OCI-LY1 (cell line): ENCODE measurements at regions not wholly inside any gene's neighbourhood (a gene's known extent, or its start where the extent isn't known, plus 50 kb on each side); places are given as distances from the start of the nearest gene placed in this dataset.

Experiments
- H2AFZ ChIP-seq: fragments of 200-600 bp; sonication (generic), shearing (Covaris generic); 2 replicates; pipeline ENCODE4 v1.6.0; 2014; ENCODE audit warnings: antibody characterized with exemption, mild to moderate bottlenecking, low read length
- H3F3A ChIP-seq: fragments of 200-600 bp; sonication (generic), shearing (Covaris generic); 2 replicates; pipeline ENCODE4 v1.6.0; 2014; ENCODE audit warnings: mild to moderate bottlenecking, antibody characterized with exemption, low read length, moderate library complexity; ENCODE audit not compliant: insufficient read depth
- H3K27ac ChIP-seq: fragments of 200-600 bp; sonication (generic); 2 replicates; pipeline ENCODE4 v1.5.1; 2014; ENCODE audit warnings: low read length, mixed run types, mild to moderate bottlenecking, low read depth; ENCODE audit not compliant: poor library complexity, severe bottlenecking
- H3K27me3 ChIP-seq: fragments of 200-600 bp; sonication (generic); 2 replicates; pipeline ENCODE4 v1.6.0; 2014; ENCODE audit warnings: antibody characterized with exemption, mild to moderate bottlenecking, low read length, moderate library complexity; ENCODE audit not compliant: insufficient read depth
- H3K36me3 ChIP-seq: fragments of 200-600 bp; sonication (generic); 2 replicates; pipeline ENCODE4 v1.6.1; 2014; ENCODE audit warnings: mild to moderate bottlenecking, antibody characterized with exemption, low read length, moderate library complexity, mixed read lengths; ENCODE audit not compliant: insufficient read depth
- H3K4me1 ChIP-seq: fragments of 200-600 bp; sonication (generic); 2 replicates; pipeline ENCODE4 v1.5.1; 2014; ENCODE audit warnings: mild to moderate bottlenecking, low read length, moderate library complexity; ENCODE audit not compliant: insufficient read depth, severe bottlenecking
- H3K4me2 ChIP-seq: fragments of 200-600 bp; sonication (generic), shearing (Covaris generic); 2 replicates; pipeline ENCODE4 v1.6.1; 2014; ENCODE audit warnings: low read length
- H3K4me3 ChIP-seq: fragments of 200-600 bp; sonication (generic); 2 replicates; pipeline ENCODE4 v1.5.1; 2014; ENCODE audit warnings: low read length, low read depth, mild to moderate bottlenecking, mixed read lengths; ENCODE audit not compliant: poor library complexity, severe bottlenecking
- H3K79me2 ChIP-seq: fragments of 200-600 bp; shearing (Covaris generic); 2 replicates; pipeline ENCODE4 v1.6.1; 2016; ENCODE audit warnings: mixed run types, low read length, mixed read lengths; ENCODE audit not compliant: insufficient read depth
- H3K9ac ChIP-seq: fragments of 200-600 bp; sonication (generic), shearing (Covaris generic); 2 replicates; pipeline ENCODE4 v1.6.1; 2014; ENCODE audit warnings: mild to moderate bottlenecking, low read length, mixed read lengths
- H3K9me2 ChIP-seq: fragments of 200-600 bp; sonication (generic), shearing (Covaris generic); 2 replicates; pipeline ENCODE4 v1.6.1; 2014; ENCODE audit warnings: low read depth, mild to moderate bottlenecking, low read length, mixed read lengths
- H3K9me3 ChIP-seq: fragments of 200-600 bp; shearing (Covaris generic); 2 replicates; pipeline ENCODE4 v1.6.1; 2014; ENCODE audit warnings: low read length, mixed read lengths
- H4K20me1 ChIP-seq: fragments of 200-600 bp; sonication (generic), shearing (Covaris generic); 2 replicates; pipeline ENCODE4 v1.6.0; 2016; ENCODE audit warnings: mild to moderate bottlenecking, low read length; ENCODE audit not compliant: insufficient read depth
- EZH2 ChIP-seq: fragments of 200-600 bp; sonication (generic), shearing (Covaris generic); IDR thresholded peaks from 2 replicates; pipeline ENCODE4 v1.8.0; 2017; ENCODE audit warnings: borderline replicate concordance, mixed run types, mild to moderate bottlenecking, antibody characterized with exemption, low read length, moderate library complexity, mixed read lengths
- TF ChIP-seq, protein P1 (sequence below): fragments of 200-600 bp; sonication (generic), shearing (Covaris generic); IDR thresholded peaks from 2 replicates; pipeline ENCODE4 v1.5.1; 2017; ENCODE audit warnings: mild to moderate bottlenecking, antibody characterized with exemption, low read length, moderate library complexity, mixed read lengths

GRCh38 chr15:70276401-70276800 is 178.7 kb upstream of the TLE3 start:
- Histone ChIP-seq H3K9ac (no peak overlapping the region), H3K9me3 (no peaks in the 10 kb centered on the region), H3K36me3 (no peaks in the 10 kb centered on the region), H3K4me1 (peaks cover 3% of the 10 kb centered on the region), H3K4me2 (no peak overlapping the region), H4K20me1 (no peaks in the 10 kb centered on the region), H3K4me3 (no peak overlapping the region), H2AFZ (no peak overlapping the region), H3F3A (no peaks in the 10 kb centered on the region), H3K27me3 (no peaks in the 10 kb centered on the region), H3K79me2 (no peaks in the 10 kb centered on the region), H3K9me2 (no peaks in the 10 kb centered on the region), H3K27ac (no peak overlapping the region)
- no peak for TF ChIP-seq EZH2
- TF ChIP-seq, protein P1, sequence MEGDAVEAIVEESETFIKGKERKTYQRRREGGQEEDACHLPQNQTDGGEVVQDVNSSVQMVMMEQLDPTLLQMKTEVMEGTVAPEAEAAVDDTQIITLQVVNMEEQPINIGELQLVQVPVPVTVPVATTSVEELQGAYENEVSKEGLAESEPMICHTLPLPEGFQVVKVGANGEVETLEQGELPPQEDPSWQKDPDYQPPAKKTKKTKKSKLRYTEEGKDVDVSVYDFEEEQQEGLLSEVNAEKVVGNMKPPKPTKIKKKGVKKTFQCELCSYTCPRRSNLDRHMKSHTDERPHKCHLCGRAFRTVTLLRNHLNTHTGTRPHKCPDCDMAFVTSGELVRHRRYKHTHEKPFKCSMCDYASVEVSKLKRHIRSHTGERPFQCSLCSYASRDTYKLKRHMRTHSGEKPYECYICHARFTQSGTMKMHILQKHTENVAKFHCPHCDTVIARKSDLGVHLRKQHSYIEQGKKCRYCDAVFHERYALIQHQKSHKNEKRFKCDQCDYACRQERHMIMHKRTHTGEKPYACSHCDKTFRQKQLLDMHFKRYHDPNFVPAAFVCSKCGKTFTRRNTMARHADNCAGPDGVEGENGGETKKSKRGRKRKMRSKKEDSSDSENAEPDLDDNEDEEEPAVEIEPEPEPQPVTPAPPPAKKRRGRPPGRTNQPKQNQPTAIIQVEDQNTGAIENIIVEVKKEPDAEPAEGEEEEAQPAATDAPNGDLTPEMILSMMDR, result no peak

DNA sequence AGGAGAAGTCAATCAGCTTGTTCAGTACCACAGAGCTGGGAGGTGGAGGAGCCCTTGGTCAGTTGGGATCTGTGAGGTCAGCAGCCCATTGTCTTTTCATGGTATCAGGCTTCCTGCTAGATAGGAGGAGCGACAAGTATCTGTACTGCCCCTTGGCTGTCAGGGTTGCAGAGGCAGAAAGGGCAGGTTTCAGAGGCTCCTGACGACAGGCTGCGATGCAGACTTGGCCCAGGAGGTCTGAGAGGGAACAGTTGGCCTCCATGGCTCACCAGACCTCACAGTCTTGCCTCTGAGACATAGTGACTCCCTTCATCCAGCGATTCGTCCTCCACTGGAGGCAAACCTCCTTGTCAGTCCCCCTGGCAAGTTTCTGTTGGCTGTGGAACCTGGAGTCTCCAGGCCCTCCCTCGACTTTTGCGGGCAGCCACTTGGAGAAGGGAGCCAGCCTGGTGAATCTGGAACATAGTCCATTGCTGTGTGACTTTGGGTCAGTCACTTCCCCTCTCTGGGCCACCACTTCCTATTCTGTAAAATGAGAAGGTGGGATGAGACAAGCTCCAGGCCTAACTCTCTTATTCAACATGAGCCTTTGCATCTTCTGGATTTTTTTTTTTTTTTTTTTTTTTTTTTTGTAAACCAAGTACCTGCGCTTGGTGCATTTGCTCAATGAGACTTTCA is 177.9 kb upstream of the TLE3 start:
- Histone ChIP-seq H3K4me1 (no peaks in the 10 kb centered on the region), H3K27me3 (no peaks in the 10 kb centered on the region), H3K9ac (no peak overlapping the region), H3K4me2 (no peak overlapping the region), H3F3A (no peaks in the 10 kb centered on the region), H3K79me2 (no peaks in the 10 kb centered on the region), H3K36me3 (no peaks in the 10 kb centered on the region), H3K4me3 (no peak overlapping the region), H2AFZ (no peak overlapping the region), H3K9me3 (no peaks in the 10 kb centered on the region), H4K20me1 (no peaks in the 10 kb centered on the region), H3K27ac (no peak overlapping the region), H3K9me2 (no peaks in the 10 kb centered on the region)
- TF ChIP-seq EZH2, result no peak
- TF ChIP-seq, protein P1, result no peak

- H3F3A ChIP-seq, result no peaks in the 10 kb centered on the region
- no peaks in the 10 kb centered on the region for H3K27me3 ChIP-seq
- H3K9ac ChIP-seq, result no peak overlapping the region
- H4K20me1 ChIP-seq, result no peaks in the 10 kb centered on the region
- no peak overlapping the region for H2AFZ ChIP-seq
- H3K79me2 ChIP-seq, result no peaks in the 10 kb centered on the region
- no peaks in the 10 kb centered on the region for H3K4me1 ChIP-seq
- no peaks in the 10 kb centered on the region for H3K9me2 ChIP-seq
- no peaks in the 10 kb centered on the region for H3K36me3 ChIP-seq
- no peak overlapping the region for H3K4me3 ChIP-seq
- no peaks in the 10 kb centered on the region for H3K9me3 ChIP-seq
- H3K4me2 ChIP-seq, result no peak overlapping the region
- H3K27ac ChIP-seq, result no peak overlapping the region
- no peak for TF ChIP-seq EZH2
- TF ChIP-seq, protein P1, result no peak
These were observed 177.2 kb upstream of the TLE3 start for GRCh38 chr15:70274908-70275307.
